NCI-H2227 (cell line): ENCODE measurements at regions not wholly inside any gene's neighbourhood (a gene's known extent, or its start where the extent isn't known, plus 50 kb on each side); places are given as distances from the start of the nearest gene placed in this dataset.

Source experiments
- DNase-seq: peaks from one replicate; lab custom pipeline; 2025; ENCODE audit not compliant: unreplicated experiment; lab: John Stamatoyannopoulos, UW

GRCh38 chr12:105942281-105942680 lies 196.5 kb downstream of the NUAK1 start:
- no peak for DNase-seq

- DNase-seq = no peak
Measured at GRCh38 chr12:105943525-105943924, 195.2 kb downstream of the NUAK1 start.

DNA sequence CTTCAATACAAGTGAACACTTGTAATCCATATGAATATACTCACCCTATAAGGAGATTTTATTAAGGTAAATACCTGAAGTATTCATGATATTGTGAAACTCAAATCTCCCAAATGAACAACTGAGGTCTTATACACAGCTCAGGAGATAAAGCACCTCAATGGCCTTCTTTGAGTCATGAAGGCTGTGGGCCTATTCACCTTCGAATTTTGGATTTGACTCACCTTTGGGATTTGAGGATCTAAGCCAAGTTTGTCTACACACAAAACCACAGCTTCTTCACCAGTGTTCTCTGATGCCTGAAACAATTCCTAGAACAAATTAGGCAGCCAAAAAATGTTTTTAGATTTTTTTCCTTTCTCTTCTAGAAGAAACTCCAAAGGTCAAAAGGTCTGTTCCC lies 194.1 kb downstream of the NUAK1 start:
- DNase-seq = no peak

GRCh38 chr12:105945880-105946279 lies 192.9 kb downstream of the NUAK1 start:
- no peak for DNase-seq

DNA sequence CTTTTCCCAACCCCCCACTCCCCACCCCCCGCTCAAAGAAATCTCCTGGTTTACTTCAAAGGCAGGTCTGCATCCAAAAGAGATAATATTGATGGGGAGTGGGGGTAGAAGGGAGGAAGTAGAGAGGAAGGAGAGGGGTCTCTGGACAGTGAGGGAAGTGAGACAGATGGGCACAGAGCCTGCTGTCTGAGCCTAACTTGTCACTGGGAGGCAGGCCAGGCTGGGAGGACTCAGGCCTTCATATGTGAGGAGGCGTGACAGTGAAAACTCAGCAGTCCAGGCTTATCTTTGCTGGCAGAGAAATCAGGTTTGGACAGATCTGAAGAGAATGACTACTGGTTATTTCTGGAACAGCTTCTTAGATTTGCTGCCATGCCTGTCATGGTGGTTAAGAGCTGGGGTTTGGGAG lies 192.3 kb downstream of the NUAK1 start:
- no peak for DNase-seq

DNA sequence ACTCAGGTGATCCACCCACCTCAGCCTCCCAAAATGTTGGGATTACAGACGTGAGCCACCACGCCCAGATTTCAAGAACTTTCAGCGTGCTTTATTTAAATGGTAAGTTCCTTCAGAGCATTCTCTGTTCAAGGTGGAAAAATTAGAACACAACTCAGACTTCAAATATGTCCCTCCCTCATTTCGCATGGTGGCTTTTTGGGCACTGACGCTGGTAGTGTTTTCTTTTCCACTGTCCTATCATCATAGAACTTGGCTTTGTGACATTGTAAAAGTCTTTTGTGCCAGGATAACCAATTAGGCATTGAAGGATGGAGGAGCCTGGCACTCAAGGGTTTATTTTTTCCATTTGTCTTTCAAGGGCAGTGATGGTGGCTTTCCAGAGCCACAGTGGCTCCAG lies 190.8 kb downstream of the NUAK1 start:
- no peak for DNase-seq

GRCh38 chr12:105948331-105948730 lies 190.4 kb downstream of the NUAK1 start:
- DNase-seq = no peak

- no peak for DNase-seq
Measured at GRCh38 chr12:105949391-105949790, 189.4 kb downstream of the NUAK1 start.

- no peak for DNase-seq
Measured at GRCh38 chr12:105951732-105952131, 187.0 kb downstream of the NUAK1 start.

DNA sequence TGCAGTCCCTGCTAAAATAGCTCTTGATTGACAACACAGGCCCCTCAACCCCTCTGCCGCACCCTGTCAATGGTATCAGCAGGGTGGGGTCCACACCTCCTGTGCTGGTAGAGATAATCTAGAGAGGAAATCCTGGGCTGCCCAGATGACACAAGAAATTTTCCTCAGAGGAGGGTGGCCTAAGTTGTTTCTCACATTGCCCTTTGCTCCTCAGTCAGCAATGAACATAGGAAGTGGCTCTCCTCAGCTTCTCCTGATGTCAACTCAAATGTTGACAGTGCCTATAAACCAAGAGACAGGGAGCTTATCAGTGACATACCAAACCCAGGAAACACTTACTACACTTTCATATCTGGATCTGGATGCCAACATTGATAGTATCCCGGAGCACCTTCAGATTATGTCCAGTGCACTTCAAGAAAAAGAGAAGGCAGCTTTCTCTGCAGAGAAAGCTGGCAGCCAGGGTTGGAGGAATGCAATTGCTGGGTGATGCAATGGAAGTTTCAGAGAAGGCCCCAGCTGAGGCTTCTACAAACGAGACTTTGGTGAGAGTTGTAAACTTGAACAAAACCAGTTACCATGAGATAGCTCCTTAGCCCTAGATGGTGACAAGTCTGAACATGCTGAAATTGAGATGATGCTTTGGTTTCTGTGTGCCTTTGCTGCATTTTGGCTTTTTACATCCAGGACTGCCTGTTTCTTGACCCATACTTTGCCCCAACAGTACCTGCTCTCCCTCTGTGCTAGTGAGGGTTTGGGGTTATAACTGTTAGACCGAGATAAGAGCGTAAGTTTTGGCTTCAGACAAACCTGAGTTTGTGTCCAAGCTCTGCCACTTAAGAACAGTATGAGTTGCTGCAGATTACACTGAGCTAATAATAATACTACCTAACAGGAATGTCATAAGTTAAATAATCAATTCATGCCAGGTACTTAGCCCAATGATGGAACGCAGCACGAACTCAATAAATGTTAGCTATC lies 183.5 kb downstream of the NUAK1 start:
- no peak for DNase-seq

GRCh38 chr12:105955976-105956375 lies 182.8 kb downstream of the NUAK1 start:
- DNase-seq = no peak

DNA sequence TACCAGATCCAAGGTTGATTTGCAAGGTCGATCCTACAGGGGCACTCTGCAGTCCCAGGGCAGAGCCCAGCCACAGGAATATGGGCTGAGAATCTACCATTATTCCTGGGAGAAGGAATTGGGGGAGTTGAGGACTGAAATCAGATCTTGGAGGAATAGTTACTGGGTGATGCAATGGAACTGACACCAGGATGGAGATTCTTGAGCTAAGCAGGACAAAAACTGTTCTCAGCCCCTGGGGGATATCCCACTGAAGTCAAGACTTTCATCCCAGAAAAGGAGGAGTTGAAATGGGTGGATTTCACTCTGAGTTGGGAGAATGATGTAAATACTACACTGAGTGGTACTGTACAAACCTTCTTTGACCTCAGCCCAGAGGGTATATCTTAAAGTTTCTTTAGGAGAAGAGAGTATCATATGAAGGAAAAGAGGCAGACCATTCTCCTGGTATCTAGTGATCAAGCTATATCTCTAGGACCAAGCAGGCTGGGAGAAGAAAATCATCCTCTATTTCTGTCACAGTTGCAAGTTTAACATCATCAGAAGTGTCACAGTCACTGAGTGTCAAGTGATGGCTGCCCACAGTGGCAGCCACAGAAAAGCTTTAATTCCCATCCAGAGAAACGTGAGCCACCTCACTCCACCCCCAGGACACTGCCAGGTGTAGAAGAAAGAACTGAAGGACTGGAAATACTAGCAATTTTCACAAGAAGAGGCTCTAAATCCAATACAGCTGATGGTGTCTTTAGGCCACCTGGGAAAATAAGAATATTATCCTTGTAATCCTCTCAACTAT lies 181.9 kb downstream of the NUAK1 start:
- DNase-seq = no peak

- no peak for DNase-seq
Measured at GRCh38 chr12:105960319-105961083, 178.3 kb downstream of the NUAK1 start.

- DNase-seq = no peak
Measured at GRCh38 chr12:105961821-105962671, 176.7 kb downstream of the NUAK1 start.

DNA sequence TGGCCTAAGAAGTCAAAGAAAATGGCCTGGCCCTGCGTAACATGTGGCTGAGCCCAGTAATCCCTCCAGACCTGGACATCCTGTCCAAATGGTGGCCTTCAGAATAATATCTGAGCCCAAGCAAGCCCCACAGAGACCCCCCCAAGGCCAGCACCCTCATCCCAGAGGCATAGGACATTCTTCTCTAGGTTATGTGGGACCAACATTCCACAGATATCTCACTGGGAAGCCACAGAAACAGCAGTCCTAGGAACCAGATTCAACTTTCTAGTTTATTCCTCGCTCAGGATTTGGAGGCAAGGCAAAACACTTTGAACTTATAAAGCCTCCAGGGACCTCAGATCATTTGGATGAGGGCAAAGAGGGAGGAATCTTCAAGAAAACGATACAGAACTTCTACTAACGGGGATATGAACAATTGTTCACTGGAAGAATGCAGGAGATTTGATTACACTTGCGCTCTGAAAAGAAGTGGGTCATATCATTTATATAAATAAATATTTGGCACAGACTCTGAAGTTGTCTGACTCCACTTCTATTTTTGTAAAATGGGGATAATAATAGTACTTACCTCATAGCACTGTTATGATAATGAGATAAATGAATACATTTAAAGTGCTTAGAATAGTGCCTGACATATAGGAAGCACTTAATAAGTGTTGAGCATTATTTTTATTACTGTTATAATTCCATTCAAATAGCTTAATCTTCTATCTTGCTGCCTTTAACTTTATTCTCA lies 171.5 kb downstream of the NUAK1 start:
- no peak for DNase-seq

DNA sequence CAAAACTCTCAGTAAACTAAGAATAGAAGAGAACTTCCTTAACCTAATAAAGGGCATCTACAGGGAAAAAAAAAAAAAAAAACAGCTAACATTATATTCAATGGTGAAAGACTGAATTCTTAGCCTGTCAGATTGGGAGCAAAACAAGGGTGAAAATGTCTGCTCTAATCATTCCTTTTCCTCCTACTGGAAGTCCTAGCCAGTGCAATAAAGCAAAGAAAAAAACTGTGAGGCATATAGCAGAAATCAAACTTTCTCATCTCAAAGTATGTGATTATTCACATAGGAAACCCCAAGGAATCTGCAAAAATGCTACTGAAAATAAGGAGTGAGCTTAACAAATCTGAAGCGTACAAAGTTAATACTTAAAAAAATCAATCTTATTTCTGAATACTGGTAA lies 170.7 kb downstream of the NUAK1 start:
- no peak for DNase-seq

- DNase-seq = no peak
Measured at GRCh38 chr12:105970885-105971284, 167.9 kb downstream of the NUAK1 start.

GRCh38 chr12:105974738-105975137 lies 164.0 kb downstream of the NUAK1 start:
- DNase-seq = no peak

- no peak for DNase-seq
Measured at GRCh38 chr12:105975351-105975750, 163.4 kb downstream of the NUAK1 start.

- no peak for DNase-seq
Measured at GRCh38 chr12:105977236-105977635, 161.5 kb downstream of the NUAK1 start.
